HepG2 (cell line): ENCODE measurements at regions not wholly inside any gene's neighbourhood (a gene's known extent, or its start where the extent isn't known, plus 50 kb on each side); places are given as distances from the start of the nearest gene placed in this dataset.

Source experiments
- EZH2 ChIP-seq: conservative IDR thresholded peaks from 2 replicates; pipeline ENCODE4 v1.6.1; 2012; ENCODE audit warnings: mild to moderate bottlenecking, low read depth, low read length, moderate library complexity
- HOXA7 ChIP-seq: sonication (generic); formaldehyde crosslinking; IDR thresholded peaks from 2 replicates; pipeline ENCODE4 v1.8.1; 2022; ENCODE audit warnings: mild to moderate bottlenecking, missing genetic modification reagents, moderate library complexity
- NAIF1 ChIP-seq: sonication (generic); formaldehyde crosslinking; IDR thresholded peaks from 2 replicates; pipeline ENCODE4 v1.5.0; 2020; ENCODE audit warnings: mild to moderate bottlenecking, missing genetic modification reagents, borderline replicate concordance
- PAF1 ChIP-seq: IDR thresholded peaks from 2 replicates; pipeline ENCODE4 v1.6.1; 2016; ENCODE audit warnings: missing genetic modification reagents, missing compliant biosample characterization
- REPIN1 ChIP-seq: sonication (generic); formaldehyde crosslinking; IDR thresholded peaks from 2 replicates; pipeline ENCODE4 v1.8.0; 2022; ENCODE audit warnings: missing genetic modification reagents, low read depth, mild to moderate bottlenecking, borderline replicate concordance
- TCF7L2 ChIP-seq: IDR thresholded peaks from 2 replicates; pipeline ENCODE4 v1.6.1; 2011; ENCODE audit warnings: mild to moderate bottlenecking, low read depth, low read length, moderate library complexity
- ZNF121 ChIP-seq: sonication (generic); formaldehyde crosslinking; IDR thresholded peaks from 2 replicates; pipeline ENCODE4 v1.5.0; 2020; ENCODE audit warnings: mild to moderate bottlenecking, missing genetic modification reagents
- ZNF264 ChIP-seq: sonication (generic); formaldehyde crosslinking; IDR thresholded peaks from 2 replicates; pipeline ENCODE4 v1.4.0; 2020; ENCODE audit warnings: missing genetic modification reagents
- TF ChIP-seq, protein P1 (sequence below): sonication (generic); formaldehyde crosslinking; IDR thresholded peaks from 2 replicates; pipeline ENCODE4 v1.4.0; 2020; ENCODE audit warnings: missing genetic modification reagents, mild to moderate bottlenecking, borderline replicate concordance
- TF ChIP-seq, protein P2 (sequence below): sonication (generic); formaldehyde crosslinking; IDR thresholded peaks from 2 replicates; pipeline ENCODE4; 2020; ENCODE audit warnings: missing genetic modification reagents, mild to moderate bottlenecking, borderline replicate concordance
- TF ChIP-seq, protein P3 (sequence below): sonication (generic); formaldehyde crosslinking; conservative IDR thresholded peaks from 2 replicates; pipeline ENCODE4 v1.4.0; 2020; ENCODE audit warnings: missing genetic modification reagents
- TF ChIP-seq, protein P4 (sequence below): sonication (generic); formaldehyde crosslinking; IDR thresholded peaks from 2 replicates; pipeline ENCODE4 v1.4.0; 2020; ENCODE audit warnings: mild to moderate bottlenecking, low read depth, missing genetic modification reagents
- TF ChIP-seq, protein P5 (sequence below), 2 experiments: IDR thresholded peaks; 2 replicates each; pipeline ENCODE4 v1.6.1; 2011 to 2012; ENCODE audit warnings: low read length in 2 of 2, borderline replicate concordance in 1 of 2, low read depth in 1 of 2, mild to moderate bottlenecking in 1 of 2, moderate library complexity in 1 of 2

DNA sequence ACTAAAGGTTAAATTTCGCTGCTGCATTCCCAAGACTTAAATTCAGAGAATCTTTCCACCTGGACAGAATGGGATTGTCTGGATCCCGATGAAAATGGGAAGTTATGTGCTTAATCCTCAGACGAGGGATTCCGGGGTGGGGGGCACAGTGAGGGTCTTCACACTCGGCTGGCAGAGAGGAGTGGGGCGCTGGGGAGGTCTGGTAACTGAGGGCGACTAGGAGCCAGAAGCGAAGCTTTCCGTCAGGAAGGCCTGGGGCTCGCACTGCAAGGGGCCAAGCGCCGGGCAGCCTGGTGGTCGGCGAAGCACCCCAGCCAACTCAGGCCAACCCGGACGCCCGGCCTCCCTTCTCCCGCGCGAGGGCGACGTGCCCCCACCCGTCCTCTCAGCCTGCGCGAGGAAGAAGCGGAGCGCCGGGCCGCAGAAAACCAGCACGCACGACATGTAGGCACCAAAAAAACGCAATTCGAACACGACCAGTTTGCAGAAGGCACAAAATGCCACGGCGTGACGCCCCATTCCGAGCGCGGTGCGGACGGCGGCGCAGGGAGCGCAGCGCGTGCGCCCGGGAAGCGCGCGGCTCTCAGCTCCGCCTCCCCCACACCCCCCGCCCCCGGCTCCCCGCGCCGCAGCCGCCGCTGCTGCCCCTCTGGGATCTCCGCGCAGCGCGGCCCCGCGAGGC is 188.1 kb downstream of the ZEB2 start (continued):
- TF ChIP-seq, protein P1, sequence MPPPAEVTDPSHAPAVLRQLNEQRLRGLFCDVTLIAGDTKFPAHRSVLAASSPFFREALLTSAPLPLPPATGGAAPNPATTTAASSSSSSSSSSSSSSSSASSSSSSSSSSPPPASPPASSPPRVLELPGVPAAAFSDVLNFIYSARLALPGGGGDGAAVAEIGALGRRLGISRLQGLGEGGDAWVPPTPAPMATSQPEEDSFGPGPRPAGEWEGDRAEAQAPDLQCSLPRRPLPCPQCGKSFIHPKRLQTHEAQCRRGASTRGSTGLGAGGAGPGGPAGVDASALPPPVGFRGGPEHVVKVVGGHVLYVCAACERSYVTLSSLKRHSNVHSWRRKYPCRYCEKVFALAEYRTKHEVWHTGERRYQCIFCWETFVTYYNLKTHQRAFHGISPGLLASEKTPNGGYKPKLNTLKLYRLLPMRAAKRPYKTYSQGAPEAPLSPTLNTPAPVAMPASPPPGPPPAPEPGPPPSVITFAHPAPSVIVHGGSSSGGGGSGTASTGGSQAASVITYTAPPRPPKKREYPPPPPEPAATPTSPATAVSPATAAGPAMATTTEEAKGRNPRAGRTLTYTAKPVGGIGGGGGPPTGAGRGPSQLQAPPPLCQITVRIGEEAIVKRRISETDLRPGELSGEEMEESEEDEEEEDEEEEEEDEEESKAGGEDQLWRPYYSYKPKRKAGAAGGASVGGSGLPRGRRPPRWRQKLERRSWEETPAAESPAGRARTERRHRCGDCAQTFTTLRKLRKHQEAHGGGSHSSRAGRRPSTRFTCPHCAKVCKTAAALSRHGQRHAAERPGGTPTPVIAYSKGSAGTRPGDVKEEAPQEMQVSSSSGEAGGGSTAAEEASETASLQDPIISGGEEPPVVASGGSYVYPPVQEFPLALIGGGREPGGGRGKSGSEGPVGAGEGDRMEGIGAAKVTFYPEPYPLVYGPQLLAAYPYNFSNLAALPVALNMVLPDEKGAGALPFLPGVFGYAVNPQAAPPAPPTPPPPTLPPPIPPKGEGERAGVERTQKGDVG (CRISPR knock-in tag), result peak; percentile 58; the same call in 1 of the 2 replicates
- TF ChIP-seq EZH2 (no peak), PAF1 (CRISPR knock-in tag) (no peak), REPIN1 (CRISPR knock-in tag) (no peak), HOXA7 (CRISPR knock-in tag) (no peak), NAIF1 (CRISPR knock-in tag) (peak; percentile 86), ZNF264 (0 out of 2 replicates have a peak, but pooled peaks have one; percentile 45), TCF7L2 (no peak), ZNF121 (CRISPR knock-in tag) (no peak)
- TF ChIP-seq, protein P2, sequence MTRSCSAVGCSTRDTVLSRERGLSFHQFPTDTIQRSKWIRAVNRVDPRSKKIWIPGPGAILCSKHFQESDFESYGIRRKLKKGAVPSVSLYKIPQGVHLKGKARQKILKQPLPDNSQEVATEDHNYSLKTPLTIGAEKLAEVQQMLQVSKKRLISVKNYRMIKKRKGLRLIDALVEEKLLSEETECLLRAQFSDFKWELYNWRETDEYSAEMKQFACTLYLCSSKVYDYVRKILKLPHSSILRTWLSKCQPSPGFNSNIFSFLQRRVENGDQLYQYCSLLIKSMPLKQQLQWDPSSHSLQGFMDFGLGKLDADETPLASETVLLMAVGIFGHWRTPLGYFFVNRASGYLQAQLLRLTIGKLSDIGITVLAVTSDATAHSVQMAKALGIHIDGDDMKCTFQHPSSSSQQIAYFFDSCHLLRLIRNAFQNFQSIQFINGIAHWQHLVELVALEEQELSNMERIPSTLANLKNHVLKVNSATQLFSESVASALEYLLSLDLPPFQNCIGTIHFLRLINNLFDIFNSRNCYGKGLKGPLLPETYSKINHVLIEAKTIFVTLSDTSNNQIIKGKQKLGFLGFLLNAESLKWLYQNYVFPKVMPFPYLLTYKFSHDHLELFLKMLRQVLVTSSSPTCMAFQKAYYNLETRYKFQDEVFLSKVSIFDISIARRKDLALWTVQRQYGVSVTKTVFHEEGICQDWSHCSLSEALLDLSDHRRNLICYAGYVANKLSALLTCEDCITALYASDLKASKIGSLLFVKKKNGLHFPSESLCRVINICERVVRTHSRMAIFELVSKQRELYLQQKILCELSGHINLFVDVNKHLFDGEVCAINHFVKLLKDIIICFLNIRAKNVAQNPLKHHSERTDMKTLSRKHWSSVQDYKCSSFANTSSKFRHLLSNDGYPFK (CRISPR knock-in tag), result peak; percentile 54; the same call in 1 of the 2 replicates
- TF ChIP-seq, protein P3, sequence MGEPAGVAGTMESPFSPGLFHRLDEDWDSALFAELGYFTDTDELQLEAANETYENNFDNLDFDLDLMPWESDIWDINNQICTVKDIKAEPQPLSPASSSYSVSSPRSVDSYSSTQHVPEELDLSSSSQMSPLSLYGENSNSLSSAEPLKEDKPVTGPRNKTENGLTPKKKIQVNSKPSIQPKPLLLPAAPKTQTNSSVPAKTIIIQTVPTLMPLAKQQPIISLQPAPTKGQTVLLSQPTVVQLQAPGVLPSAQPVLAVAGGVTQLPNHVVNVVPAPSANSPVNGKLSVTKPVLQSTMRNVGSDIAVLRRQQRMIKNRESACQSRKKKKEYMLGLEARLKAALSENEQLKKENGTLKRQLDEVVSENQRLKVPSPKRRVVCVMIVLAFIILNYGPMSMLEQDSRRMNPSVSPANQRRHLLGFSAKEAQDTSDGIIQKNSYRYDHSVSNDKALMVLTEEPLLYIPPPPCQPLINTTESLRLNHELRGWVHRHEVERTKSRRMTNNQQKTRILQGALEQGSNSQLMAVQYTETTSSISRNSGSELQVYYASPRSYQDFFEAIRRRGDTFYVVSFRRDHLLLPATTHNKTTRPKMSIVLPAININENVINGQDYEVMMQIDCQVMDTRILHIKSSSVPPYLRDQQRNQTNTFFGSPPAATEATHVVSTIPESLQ, result 0 out of 2 replicates have a peak, but pooled peaks have one; percentile 35
- TF ChIP-seq, protein P4, sequence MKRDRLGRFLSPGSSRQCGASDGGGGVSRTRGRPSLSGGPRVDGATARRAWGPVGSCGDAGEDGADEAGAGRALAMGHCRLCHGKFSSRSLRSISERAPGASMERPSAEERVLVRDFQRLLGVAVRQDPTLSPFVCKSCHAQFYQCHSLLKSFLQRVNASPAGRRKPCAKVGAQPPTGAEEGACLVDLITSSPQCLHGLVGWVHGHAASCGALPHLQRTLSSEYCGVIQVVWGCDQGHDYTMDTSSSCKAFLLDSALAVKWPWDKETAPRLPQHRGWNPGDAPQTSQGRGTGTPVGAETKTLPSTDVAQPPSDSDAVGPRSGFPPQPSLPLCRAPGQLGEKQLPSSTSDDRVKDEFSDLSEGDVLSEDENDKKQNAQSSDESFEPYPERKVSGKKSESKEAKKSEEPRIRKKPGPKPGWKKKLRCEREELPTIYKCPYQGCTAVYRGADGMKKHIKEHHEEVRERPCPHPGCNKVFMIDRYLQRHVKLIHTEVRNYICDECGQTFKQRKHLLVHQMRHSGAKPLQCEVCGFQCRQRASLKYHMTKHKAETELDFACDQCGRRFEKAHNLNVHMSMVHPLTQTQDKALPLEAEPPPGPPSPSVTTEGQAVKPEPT (CRISPR knock-in tag), result peak; percentile 31; the same call in 1 of the 2 replicates
- TF ChIP-seq, protein P5, sequence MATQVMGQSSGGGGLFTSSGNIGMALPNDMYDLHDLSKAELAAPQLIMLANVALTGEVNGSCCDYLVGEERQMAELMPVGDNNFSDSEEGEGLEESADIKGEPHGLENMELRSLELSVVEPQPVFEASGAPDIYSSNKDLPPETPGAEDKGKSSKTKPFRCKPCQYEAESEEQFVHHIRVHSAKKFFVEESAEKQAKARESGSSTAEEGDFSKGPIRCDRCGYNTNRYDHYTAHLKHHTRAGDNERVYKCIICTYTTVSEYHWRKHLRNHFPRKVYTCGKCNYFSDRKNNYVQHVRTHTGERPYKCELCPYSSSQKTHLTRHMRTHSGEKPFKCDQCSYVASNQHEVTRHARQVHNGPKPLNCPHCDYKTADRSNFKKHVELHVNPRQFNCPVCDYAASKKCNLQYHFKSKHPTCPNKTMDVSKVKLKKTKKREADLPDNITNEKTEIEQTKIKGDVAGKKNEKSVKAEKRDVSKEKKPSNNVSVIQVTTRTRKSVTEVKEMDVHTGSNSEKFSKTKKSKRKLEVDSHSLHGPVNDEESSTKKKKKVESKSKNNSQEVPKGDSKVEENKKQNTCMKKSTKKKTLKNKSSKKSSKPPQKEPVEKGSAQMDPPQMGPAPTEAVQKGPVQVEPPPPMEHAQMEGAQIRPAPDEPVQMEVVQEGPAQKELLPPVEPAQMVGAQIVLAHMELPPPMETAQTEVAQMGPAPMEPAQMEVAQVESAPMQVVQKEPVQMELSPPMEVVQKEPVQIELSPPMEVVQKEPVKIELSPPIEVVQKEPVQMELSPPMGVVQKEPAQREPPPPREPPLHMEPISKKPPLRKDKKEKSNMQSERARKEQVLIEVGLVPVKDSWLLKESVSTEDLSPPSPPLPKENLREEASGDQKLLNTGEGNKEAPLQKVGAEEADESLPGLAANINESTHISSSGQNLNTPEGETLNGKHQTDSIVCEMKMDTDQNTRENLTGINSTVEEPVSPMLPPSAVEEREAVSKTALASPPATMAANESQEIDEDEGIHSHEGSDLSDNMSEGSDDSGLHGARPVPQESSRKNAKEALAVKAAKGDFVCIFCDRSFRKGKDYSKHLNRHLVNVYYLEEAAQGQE (IDR thresholded peaks at IDR 0.05; ENCODE audit: borderline replicate concordance in 1 of 2, low read depth in 1 of 2, low read length in 2 of 2), result no peak
